GM19463 (cell line): ENCODE measurements at regions not wholly inside any gene's neighbourhood (a gene's known extent, or its start where the extent isn't known, plus 50 kb on each side); places are given as distances from the start of the nearest gene placed in this dataset.
"Not testable (repeated sequence)": the region's sequence is repeated elsewhere in the genome, so short reads cannot be mapped to it uniquely, and the experiment has no call there.

Experiments
- ATAC-seq: cut with Tn5 transposase; IDR thresholded peaks from one replicate; pipeline ENCODE4 v1.9.1; 2021; ENCODE audit warnings: mild to moderate bottlenecking, moderate library complexity; ENCODE audit not compliant: unreplicated experiment

DNA sequence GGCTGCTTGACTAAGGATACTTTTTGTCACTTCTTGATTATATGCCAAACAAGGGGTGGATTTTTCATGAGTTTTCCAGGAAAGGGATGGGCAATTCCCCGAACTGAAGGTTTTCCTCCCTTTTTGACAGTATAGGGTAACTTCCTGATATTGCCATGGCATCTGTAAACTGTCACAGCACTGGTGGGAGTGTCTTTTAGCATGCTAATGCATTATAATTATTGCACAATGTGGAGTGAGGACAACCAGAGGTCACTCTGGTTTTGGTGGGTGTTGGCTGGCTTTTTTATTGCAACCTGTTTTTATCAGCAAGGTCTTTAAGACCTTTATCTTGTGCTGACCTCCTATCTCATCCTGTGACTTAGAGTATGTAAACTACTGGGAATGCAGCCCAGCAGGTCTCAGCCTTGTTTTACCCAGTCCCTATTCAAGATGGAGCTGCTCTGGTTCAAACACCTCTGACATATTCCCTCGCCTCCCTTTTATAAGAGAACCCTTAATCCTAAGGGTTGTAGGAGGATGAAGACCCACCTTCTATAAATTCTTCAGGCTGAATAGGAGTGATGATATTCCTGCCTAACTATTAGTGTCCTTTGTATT lies 471.2 kb downstream of the ATP23 start:
- no peak for ATAC-seq

DNA sequence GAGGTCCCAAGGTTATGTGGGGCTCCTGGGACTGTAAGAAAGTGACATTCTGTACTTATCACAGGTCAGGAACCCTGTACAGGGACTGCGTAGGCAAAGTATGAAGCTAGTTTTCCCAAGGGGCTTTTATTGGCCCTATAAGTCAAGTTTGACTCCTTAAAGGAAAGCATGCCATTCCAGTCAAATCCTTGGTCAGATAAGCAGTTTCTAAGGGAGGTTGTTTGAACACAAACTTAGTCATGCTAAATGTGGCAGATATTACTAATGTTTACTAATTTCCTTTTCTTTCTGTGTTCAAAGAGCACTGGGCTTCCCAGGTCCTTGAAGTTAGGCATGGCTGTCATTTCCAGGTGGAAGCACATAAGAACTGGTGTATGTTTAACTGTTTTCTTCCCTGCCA lies 472.4 kb downstream of the ATP23 start:
- no peak for ATAC-seq

DNA sequence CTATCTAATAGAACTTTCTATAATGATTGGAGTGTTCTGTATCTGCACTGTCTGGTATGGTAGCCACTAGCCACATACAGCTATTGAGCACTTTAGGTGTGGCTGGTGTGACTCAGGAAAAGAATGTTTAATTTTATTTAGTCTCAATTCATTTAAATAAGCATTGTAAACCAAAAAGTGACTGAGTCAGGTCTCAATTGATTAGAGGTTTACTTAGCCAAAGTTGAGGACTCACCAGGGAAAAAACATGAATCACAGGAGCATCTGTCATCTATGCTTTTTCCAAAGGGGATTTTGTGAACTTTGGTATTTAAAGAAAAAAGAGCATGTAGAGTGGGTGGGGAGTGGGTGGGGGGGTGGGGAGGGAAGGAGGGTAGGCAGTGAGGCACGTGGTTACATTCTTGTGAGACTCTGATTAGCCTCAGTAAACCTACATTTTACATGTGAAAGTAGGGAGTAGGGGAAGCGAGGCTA lies 473.1 kb downstream of the ATP23 start:
- no peak for ATAC-seq

DNA sequence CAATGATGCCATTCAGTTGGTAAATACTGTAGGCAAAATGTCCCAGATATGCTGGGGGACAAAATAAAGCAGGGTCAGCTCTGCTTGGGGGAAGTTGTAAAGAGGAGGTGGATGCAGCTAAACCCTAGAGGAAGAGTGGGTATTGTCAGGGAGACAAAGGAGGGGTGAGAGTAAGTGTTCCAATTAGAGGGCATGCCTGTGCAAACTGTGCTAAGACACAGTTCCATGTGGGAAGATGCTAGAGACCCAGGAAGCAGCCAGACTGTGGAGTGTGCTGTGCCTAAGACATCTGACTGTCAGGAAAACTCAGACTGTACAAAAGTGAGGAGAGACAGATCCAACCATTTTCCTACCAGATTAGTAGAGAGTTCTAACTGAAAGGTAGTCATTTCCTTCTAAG lies 474.3 kb downstream of the ATP23 start:
- ATAC-seq = no peak

DNA sequence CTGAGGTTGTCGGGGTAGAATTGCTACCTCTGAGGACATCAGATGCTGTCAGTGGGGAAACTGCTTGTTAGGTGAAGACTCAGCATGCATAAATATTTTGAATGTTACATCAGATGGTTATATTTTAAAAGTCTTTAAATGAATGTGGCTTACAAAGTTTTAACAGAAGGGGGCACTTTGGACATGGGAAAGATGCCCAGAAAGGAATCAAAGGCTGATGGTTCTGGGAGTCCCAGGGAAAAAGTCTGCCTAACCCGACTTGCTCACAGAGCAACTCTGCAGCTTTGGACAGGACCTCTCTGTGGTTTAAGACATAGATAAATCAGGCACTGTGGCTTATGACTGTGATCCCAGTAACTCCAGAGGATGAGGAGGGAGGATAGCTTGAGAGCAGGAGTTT lies 474.9 kb downstream of the ATP23 start:
- ATAC-seq = no peak

DNA sequence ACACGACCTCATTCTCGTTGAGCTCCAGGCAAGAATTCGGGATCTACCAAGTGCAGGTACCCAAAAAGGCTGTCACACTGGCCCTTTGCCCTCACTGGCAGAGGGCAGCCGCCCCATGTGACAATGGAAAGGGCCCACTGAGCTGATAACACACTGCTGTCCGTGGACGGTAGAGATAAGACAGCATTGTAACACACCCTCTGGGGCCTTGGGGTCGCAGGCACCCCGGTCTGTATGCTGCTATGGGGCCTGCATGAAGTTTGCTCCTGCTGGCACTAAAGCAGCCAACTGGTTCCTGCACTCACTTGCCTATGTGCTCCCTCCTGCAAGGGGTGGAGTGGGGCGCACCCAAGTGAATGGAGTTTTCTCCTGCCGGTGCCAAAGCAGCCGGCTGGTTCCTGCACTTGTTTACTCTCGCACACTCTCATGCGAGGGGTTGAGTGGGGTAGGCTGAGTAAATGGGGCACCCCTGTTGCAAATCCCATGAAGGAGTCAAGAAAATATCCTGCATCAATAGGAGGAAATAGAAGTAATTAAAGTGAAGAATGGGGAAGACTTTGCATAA lies 477.9 kb downstream of the ATP23 start:
- no peak for ATAC-seq

DNA sequence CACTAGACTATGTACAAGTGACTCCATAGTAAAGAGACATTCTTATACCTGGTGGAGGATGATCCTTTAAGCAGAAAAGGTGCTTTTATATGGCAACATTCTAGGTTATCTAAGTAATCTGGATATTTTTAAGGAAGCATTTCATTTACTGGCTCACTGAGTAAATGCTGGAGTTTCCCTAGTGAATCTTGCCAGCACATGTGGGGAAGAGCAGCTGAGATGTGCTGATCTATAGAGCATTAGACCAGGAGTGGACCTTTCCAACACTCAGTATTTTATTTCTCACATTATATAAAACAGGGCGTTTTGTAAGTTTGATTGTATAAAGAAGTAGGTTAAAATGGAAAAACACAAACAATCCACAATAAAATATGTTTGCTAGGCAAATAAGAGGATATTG lies 478.5 kb downstream of the ATP23 start:
- no peak for ATAC-seq

DNA sequence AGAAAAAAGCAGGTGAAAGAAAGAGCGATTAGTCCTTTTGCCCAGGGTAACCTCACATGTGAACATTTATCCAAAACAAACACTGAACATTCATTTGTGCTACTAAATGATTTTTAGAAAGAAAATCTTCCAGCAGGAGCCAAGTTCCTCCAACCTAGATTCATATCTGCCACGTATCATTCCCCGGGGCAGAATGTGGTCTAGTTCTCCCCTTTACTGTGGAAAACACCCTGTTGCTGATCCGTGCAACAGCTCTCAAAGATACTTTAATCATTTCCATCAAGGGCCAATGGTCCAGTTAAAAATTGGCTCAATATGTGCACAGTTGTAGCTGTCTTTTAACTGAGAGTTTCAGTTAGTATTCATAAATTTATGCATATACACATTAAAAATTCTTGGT lies 479.1 kb downstream of the ATP23 start:
- ATAC-seq = no peak

DNA sequence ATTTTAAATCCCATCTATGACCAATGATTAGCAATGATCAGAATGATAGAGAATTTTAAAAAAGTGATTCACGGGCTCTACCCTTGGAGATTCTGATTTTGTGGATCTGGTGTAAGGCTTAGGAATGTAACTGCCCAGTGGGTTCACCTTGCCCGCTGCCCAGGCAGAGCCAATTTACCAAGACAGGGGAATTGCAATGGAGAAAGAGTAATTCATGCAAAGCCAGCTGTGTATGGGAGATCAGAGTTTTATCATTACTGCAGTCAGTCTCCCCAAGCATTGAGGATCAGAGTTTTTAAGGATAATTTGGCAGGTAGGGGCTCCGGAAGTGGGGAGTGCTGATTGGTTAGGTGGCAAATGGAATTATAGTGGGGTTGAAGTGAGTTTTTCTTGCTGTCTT lies 480.6 kb downstream of the ATP23 start:
- ATAC-seq = no peak

DNA sequence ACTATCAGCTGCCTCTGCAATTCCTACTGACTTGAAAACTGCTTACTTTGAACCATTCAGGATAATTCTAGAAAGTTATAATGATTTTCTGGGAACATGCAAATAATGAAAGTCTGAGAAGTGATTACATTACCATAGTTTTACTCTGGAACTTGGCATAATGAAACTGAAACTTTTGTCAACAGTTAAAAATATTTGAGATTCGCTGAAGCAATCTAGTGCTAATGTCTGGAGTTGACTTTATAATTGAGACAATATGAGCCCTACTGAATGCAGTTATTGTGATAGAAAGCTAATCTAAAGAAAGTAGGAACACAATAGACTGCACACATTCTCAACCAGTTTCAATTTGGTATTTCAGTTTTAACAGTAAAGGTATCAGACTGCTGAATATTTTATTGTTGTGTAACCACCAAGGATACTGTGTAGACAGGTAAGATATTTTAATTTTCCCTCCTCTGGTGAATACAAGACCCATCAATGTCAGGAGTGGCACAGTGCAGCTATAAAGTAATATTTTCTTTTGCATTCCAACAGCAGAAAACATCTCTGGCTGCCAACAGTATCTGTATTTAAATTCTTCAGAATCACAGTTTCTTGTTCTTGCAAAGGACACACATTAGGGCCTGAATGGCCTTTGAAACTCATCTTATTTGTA lies 483.5 kb downstream of the ATP23 start:
- ATAC-seq = peak; percentile 18

DNA sequence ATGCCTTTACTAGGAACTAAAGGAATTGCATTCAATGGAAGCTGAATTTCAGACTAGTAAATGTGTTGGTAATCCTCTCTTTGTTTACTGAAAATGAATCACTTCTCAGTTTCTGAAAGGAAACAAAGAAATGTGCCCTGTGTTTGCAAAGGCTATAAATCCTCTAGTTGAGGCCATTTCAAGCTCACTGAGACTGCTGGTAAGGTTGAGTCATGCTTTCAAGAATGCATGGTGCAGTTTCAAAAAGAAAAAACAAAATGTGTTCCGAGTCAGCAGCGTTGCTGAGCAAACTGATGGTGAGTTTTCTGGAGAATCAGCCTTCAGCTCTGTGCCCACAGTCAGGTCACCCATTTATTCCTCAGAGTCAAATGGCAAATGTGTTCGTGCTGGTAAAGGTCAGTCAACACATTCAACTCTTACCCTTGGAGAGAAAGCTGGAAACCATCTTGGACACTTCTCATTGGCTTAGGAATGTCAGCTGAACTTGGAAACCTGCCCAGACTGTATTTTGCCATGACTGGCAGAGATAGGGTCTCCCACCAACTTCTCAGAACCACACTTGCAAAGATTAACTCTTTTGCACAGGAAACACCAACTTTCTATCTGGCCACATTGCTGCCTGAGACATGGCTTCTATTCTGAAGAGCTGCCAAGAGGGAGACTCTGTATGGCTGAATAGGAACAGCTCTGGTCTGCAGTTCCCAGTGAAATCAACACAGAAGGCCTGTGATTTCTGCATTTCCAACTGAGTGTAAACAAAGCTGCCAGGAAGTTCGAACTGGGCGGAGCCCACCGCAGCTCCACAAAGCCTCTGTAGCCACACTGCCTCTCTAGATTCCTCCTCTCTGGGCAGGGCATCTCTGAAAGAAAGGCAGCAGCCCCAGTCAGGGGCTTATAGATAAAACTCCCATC lies 484.4 kb downstream of the ATP23 start:
- ATAC-seq = peak; percentile 82

DNA sequence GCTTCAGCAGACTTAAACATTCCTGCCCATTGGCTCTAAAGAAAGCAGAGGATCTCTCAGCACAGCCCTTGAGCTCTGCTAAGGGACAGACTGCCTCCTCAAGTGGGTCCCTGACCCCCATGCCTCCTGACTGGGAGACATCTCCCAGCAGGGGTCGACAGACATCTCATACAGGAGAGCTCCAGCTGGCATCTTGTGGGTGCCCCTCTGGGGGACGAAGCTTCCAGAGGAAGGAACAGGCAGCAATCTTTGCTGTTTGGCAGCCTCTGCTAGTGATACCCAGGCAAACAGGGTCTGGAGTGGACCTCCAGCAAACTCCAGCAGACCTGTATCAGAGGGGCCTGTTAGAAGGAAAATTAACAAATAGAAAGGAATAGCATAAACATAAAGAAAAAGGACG lies 485.1 kb downstream of the ATP23 start:
- not testable (repeated sequence) for ATAC-seq

DNA sequence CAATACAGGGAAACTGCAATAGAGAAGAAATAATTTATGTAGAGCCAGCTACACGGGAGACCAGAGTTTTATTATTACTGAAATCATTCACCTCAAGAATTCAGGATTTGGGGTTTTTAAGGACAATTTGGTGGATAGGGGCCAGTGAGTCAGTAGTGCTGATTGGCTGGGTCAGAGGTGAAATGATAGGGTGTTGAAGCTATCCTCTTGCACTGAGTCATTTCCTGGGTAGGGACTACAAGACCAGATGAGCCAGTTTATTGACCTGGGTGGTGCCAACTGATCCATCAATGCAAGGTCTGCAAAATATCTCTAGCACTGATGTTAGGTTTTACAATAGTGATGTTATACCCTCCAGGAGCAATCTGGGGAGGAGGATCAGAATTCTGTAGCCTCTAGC lies 486.3 kb downstream of the LRIG3 start:
- ATAC-seq = no peak

DNA sequence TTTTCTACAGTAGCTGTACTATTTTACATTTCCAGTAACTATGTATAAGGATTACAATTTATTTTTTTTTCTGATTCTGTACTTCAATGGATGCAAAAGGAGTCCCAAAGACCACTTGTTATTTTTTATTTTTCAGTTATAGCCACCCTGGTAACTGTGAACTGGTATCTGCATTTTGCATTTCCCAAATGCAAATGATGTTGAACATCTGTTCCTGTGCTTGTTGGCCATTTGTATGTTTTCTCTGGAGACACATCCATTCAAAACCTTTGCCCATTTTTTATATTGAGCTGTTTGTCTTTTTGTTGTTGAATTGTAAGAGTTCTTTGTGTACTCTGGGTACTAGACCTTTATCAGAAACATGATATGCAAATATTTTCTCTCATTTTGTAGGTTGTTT lies 485.6 kb downstream of the LRIG3 start:
- no peak for ATAC-seq

DNA sequence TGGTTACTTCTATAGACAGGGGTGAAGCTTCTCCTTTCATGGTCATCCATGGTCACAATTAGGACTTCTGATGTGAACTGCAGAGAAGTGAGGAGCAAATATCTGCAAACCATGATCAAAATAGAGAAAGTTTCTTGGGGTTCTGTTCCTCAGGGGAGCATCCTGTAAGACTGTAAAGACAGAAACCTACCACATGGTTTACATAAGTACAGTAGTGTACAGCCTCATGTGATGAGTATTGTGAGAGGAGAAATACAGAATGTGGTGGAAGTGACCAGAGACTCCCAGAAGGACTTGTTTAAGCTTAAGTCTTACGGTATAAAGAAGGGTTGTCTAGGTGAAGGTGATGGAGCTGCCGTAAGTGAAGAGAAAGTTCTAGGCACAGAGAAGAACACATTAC lies 484.7 kb downstream of the LRIG3 start:
- ATAC-seq = no peak

DNA sequence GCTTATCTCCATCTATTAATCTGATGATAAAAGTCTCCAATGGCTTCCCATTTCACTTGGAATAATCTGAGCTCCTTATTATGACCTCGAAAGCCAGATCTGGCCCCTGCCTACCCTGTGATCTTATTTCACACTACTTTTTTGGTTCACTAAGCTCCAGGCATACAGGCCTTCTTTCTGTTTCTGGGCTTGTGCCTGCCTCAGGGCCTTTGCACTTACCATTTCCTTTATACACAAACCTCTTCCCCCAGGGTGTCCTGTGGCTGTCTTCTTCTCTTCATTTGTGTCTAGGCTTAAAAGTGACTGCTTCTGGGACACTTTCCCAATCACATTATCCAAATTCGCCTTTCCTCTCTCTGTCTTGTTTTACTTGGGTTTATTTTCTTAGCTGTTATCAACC lies 478.8 kb downstream of the LRIG3 start:
- ATAC-seq = no peak

DNA sequence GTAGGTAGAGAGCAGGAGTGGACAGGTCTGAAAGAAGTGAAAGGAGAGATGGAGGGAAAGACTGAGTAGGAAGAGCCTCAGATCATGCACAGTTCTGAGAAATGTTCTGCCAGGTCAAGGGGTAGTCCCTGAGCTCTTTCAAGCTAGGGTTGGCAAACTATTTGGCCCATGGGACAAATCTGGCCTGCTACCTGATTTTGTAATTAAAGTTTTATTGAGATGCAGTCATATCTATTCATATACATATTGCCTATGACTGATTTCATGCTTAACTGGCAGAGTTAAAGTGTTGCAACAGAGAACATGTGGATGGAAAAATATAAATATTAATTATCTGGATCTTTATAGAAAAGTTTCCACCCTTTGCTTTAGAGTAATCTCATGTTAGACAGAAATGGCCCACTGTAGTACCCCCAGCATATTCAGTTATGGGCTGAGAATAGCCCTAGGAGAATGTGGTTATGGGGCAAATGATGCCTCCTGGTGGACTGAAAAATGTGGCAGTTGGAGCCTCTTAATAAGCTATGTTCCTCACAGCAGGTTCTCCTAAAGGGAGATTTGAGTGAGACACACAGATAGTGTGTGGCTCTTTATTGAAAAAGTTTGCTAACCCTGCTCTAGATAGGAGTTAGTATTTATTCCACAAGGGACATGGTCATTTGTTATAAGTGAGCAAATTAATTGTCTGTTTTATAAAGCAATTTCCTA lies 476.9 kb downstream of the LRIG3 start:
- peak; percentile 75 for ATAC-seq

DNA sequence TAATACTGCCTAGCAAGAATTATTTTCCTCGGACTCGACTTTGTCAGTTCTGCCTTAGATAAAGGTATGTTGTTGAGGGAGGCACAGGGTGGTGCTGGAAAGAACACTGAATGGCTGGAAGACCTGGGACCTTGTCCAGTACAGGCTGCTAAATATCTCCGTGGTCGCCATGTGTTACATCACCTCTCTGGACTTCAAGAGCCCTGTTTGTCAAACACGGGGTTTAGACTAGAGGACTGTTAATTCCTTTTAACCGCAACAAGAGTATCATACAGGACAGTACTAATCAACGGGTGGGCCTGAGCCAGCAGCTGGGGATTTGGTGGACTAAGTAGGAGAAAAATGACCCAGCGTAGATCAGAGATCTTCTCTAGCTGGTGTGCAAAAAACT lies 476.3 kb downstream of the LRIG3 start:
- no peak for ATAC-seq

DNA sequence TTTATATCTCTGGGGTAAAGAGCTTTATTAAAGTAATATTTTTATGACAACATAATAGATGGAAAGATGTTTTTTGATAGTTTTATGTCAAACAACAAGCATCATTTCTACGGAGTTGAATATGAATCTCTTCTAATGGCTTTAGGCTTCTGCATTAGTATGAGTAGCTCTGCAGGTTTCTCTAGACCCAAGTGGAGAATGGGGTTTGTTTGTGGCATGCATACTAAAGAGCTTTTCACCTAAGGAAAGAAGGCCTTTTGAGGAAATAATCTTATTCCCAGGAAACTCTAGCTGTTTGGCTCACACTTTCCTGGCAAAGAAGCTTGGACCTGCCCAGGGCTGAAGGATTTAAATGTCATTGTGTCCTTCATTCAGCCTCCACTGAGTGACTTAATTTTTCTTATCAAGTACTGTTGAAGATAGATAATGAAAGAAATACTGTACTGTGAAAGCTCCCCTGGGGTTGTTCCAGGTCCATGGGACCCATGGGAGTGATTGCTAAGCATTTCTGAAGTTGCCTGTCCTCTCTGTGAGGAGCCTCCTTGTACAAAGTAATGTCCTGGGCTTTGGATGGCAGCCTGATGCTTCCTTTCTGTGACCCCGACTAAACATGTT lies 469.3 kb downstream of the LRIG3 start:
- no peak for ATAC-seq

DNA sequence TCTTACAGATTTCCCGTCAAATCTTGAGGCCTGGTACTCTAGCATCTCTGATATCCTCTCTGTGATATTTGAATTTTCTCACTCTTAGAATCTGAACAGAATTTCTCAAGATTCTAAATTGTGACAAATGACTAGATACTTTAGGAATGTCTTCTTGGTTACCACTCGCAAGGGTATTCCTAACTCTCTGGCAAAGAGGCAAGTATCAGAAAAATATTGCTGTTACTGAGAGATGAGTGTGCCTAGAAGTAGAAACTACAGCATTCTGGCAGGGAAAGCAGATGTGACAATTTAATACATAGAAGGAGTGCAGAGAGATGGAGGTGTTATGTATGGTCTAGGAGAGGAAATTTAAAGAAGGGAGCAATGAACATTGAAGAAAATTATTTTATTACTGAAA lies 467.8 kb downstream of the LRIG3 start:
- no peak for ATAC-seq

DNA sequence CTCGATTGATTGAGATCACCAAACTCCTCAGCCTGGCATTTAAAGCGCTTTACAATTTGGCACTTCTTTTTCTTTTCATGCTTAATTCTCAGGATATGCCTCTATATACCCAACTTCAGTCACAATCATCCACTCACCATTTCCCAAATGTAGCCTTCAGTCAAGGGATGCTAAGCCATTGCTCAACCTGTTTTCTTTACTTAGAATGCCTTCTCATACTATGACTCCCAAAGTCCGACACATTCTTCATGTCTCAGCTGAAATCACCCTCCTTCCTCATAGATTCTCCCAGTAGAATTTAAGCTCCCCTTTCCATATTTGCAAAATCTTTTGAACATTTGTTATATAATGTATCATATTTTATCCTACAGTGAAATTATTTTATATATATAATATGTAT lies 467.0 kb downstream of the LRIG3 start:
- ATAC-seq = no peak
